ENCODE measurements at regions not wholly inside any gene's neighbourhood (a gene's known extent, or its start where the extent isn't known, plus 50 kb on each side); places are given as distances from the start of the nearest gene placed in this dataset.

DNA sequence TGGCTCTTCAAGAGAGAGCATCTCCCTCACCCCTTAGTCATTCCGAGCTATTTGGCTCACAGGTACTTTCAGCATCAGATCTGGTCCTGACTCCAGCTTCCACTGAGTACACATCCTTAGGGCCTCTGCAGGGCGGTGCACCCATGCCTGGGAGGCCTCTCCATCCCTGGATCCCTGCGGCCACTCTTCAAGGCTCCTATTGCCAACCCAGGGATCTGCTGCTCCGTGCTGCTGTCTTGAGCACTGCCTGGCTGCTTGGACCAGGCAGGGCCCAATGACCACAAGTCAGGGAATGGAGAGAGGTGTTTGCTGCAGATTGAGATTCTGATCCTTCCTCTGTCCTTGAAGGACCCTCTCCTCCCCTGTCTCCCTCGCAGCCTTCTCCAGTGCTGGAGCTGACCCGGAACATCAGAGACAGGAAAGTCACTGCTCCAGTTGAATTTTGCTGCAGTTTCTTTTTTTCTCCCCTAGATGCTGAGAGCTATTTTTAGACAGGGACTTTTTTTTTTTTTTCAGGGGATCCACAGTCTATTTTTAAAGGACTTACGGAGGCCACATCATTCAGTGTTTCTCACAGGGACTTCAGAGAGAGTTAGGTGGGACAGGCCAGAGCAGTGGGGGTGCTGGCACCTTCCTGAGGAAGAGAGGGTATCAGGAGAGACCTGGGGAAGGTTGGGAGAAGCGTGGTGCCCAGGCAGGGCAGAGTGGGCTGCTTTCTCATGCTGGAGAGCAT is 50.1 kb upstream of the KCNA1 start:
- Histone ChIP-seq H3K4me1 (ENCODE audit: control insufficient read depth, insufficient read depth, low read length, poor library complexity, severe bottlenecking) (peaks cover 10% of the 10 kb centered on the region), H3K36me3 (ENCODE audit: control insufficient read depth, insufficient read depth, low read length) (no peaks in the 10 kb centered on the region), H3K27ac (ENCODE audit: insufficient read depth, low read length, poor library complexity, severe bottlenecking) (no peak overlapping the region), H3K9me3 (ENCODE audit: control insufficient read depth in 2 of 2, low read length in 2 of 2) (no peaks in the 10 kb centered on the region), H3K4me3 (ENCODE audit: low read depth, low read length) (no peak overlapping the region), H3K27me3 (ENCODE audit: control insufficient read depth, insufficient read depth, low read length) (peaks cover 2% of the 10 kb centered on the region)
- ATAC-seq (ENCODE audit: low read depth in 2 of 2) (no peak), DNase-seq (no peak)
- Mint-ChIP-seq H3K36me3 (no peaks in the 10 kb centered on the region), H3K4me1 (peaks cover 0 to 28% (median 15%) of the 10 kb centered on the region in 4 donors), H3K4me3 (no peak overlapping the region), H3K9me3 (no peaks in the 10 kb centered on the region), H3K27me3 (peaks cover 57% of the 10 kb centered on the region), H3K27ac (peak overlapping the region in 1 of 3 donors; percentile 27)

Data from CD4-positive, CD25-positive, alpha-beta regulatory T cell (primary cell).